Occipital lobe (tissue), 1 donor: ENCODE measurements at regions not wholly inside any gene's neighbourhood (a gene's known extent, or its start where the extent isn't known, plus 50 kb on each side); places are given as distances from the start of the nearest gene placed in this dataset.

Experiments used
- DNase-seq: peaks from one replicate; lab custom pipeline; 2025; lab: John Stamatoyannopoulos, UW

GRCh38 chr9:21668516-21668915 is 133.9 kb upstream of the MTAP start:
- no peak for DNase-seq

- DNase-seq: no peak
These were observed 132.7 kb upstream of the MTAP start for GRCh38 chr9:21669701-21670100.

GRCh38 chr9:21670374-21670773 is 132.1 kb upstream of the MTAP start:
- no peak for DNase-seq

- no peak for DNase-seq
These were observed 130.3 kb upstream of the MTAP start for GRCh38 chr9:21672140-21672539.

- DNase-seq: no peak
These were observed 129.7 kb upstream of the MTAP start for GRCh38 chr9:21672761-21673160.

GRCh38 chr9:21674894-21675293 is 127.5 kb upstream of the MTAP start:
- DNase-seq: no peak

- no peak for DNase-seq
These were observed 125.0 kb upstream of the MTAP start for GRCh38 chr9:21677387-21677786.

GRCh38 chr9:21677834-21678233 is 124.6 kb upstream of the MTAP start:
- DNase-seq: no peak

GRCh38 chr9:21679432-21679831 is 123.0 kb upstream of the MTAP start:
- DNase-seq: no peak

- no peak for DNase-seq
These were observed 121.8 kb upstream of the MTAP start for GRCh38 chr9:21680590-21680989.

GRCh38 chr9:21681641-21682040 is 120.8 kb upstream of the MTAP start:
- no peak for DNase-seq

- no peak for DNase-seq
These were observed 120.1 kb upstream of the MTAP start for GRCh38 chr9:21682381-21682780.

- no peak for DNase-seq
These were observed 119.5 kb upstream of the MTAP start for GRCh38 chr9:21682981-21683380.

GRCh38 chr9:21683484-21684175 is 118.8 kb upstream of the MTAP start:
- no peak for DNase-seq

GRCh38 chr9:21684231-21684630 is 118.2 kb upstream of the MTAP start:
- DNase-seq: no peak

- DNase-seq: no peak
These were observed 117.5 kb upstream of the MTAP start for GRCh38 chr9:21684831-21685362.

- DNase-seq: no peak
These were observed 116.9 kb upstream of the MTAP start for GRCh38 chr9:21685502-21685901.

- DNase-seq: no peak
These were observed 115.7 kb upstream of the MTAP start for GRCh38 chr9:21686738-21687137.

GRCh38 chr9:21687351-21687750 is 115.1 kb upstream of the MTAP start:
- no peak for DNase-seq

- no peak for DNase-seq
These were observed 114.0 kb upstream of the MTAP start for GRCh38 chr9:21688108-21689102.

- DNase-seq: no peak
These were observed 112.6 kb upstream of the MTAP start for GRCh38 chr9:21689854-21690253.

- no peak for DNase-seq
These were observed 111.9 kb upstream of the MTAP start for GRCh38 chr9:21690561-21690960.
